Activated CD8-positive, alpha-beta T cell treated with anti-CD3 and anti-CD28 coated beads for 36 hours (primary cell): ENCODE measurements at regions not wholly inside any gene's neighbourhood (a gene's known extent, or its start where the extent isn't known, plus 50 kb on each side); places are given as distances from the start of the nearest gene placed in this dataset.

Source experiments
- ATAC-seq: fragments of 200-7000 bp; cut with Tn5 transposase; one replicate; pipeline ENCODE4 v1.10.0; 2021; ENCODE audit warnings: mild to moderate bottlenecking, moderate library complexity
- CTCF ChIA-PET: fragments of 350-600 bp; sonication (Branson Sonifier 250); formaldehyde crosslinking; loops from one replicate; lab custom pipeline; 2021; ENCODE audit warnings: antibody characterized with exemption; lab: Charles Lee
- POLR2A ChIA-PET: fragments of 350-600 bp; sonication (Branson Sonifier 250); formaldehyde crosslinking; loops from one replicate; lab custom pipeline; 2021; ENCODE audit warnings: antibody characterized with exemption; lab: Charles Lee
- DNase-seq: peaks from one replicate; pipeline ENCODE4 v3.0.0-alpha.2; 2020
- H3K27ac Mint-ChIP-seq: one replicate; pipeline ENCODE4 v1.8.0; 2021; ENCODE audit warnings: mild to moderate bottlenecking, mixed read lengths
- H3K27me3 Mint-ChIP-seq: one replicate; pipeline ENCODE4 v1.8.0; 2021; ENCODE audit warnings: mixed read lengths
- H3K36me3 Mint-ChIP-seq: one replicate; pipeline ENCODE4 v1.8.0; 2021; ENCODE audit warnings: low read depth, mixed read lengths
- H3K4me1 Mint-ChIP-seq: one replicate; pipeline ENCODE4 v1.8.0; 2021; ENCODE audit warnings: low read depth, mixed read lengths
- H3K4me3 Mint-ChIP-seq: one replicate; pipeline ENCODE4 v1.8.0; 2021; ENCODE audit warnings: mild to moderate bottlenecking, moderate library complexity, mixed read lengths
- H3K9me3 Mint-ChIP-seq: one replicate; pipeline ENCODE4 v1.8.0; 2021; ENCODE audit warnings: mixed read lengths
- CTCF ChIP-seq: fragments of 200-600 bp; IDR thresholded peaks from one replicate; pipeline ENCODE4 v1.8.0; 2022; ENCODE audit warnings: antibody characterized with exemption, mild to moderate bottlenecking
- intact Hi-C: fragments of 100-400 bp; cut with micrococcal nuclease; formaldehyde crosslinking; loops from one replicate; pipeline ENCODE4 v1.10.0; 2022

GRCh38 chr1:168397806-168398205, 117.1 kb downstream of the TBX19 start:
- Mint-ChIP-seq H3K4me1 (peaks cover 13% of the 10 kb centered on the region), H3K36me3 (no peaks in the 10 kb centered on the region), H3K4me3 (no peak overlapping the region), H3K9me3 (no peaks in the 10 kb centered on the region), H3K27me3 (peaks cover 6% of the 10 kb centered on the region), H3K27ac (no peak overlapping the region)
- ATAC-seq (no peak), DNase-seq (no peak)
- ChIA-PET POLR2A (no interaction called here), CTCF (interaction anchor here (2.9 kb wide), 1 partner anchor 55 kb away, joined by 9 read pairs; no protein-coding TSS in a partner anchor)
- no peak for TF ChIP-seq CTCF
- intact Hi-C loops: no loop called here

- CTCF ChIA-PET: interaction anchor here (2.9 kb wide), 1 partner anchor 54 kb away, joined by 9 read pairs; no protein-coding TSS in a partner anchor
- ATAC-seq (no peak), DNase-seq (no peak)
- Mint-ChIP-seq H3K4me3 (no peak overlapping the region), H3K27me3 (peaks cover 6% of the 10 kb centered on the region), H3K4me1 (peaks cover 20% of the 10 kb centered on the region), H3K9me3 (no peaks in the 10 kb centered on the region), H3K36me3 (no peaks in the 10 kb centered on the region), H3K27ac (no peak overlapping the region)
- POLR2A ChIA-PET: interaction anchor here (0.6 to 0.9 kb wide), 2 partner anchors 9 to 33 kb away, joined by 3 read pairs; no protein-coding TSS in a partner anchor
- no peak for TF ChIP-seq CTCF
- intact Hi-C loops: no loop called here
These were observed 116.4 kb downstream of the TBX19 start for GRCh38 chr1:168396940-168397684.

- POLR2A ChIA-PET: interaction anchor here (0.9 kb wide), 1 partner anchor 32 kb away, joined by 3 read pairs; no protein-coding TSS in a partner anchor
- H3K4me1 Mint-ChIP-seq: peaks cover 21% of the 10 kb centered on the region
- no peak overlapping the region for H3K27ac Mint-ChIP-seq
- no peak for DNase-seq
- H3K4me3 Mint-ChIP-seq: no peak overlapping the region
- no peaks in the 10 kb centered on the region for H3K9me3 Mint-ChIP-seq
- CTCF ChIA-PET: interaction anchor here (1.7 to 2.9 kb wide), 2 partner anchors 9 to 54 kb away, joined by 4 to 9 read pairs; no protein-coding TSS in a partner anchor
- ATAC-seq: no peak
- no peaks in the 10 kb centered on the region for H3K36me3 Mint-ChIP-seq
- TF ChIP-seq CTCF: no peak
- peaks cover 6% of the 10 kb centered on the region for H3K27me3 Mint-ChIP-seq
- intact Hi-C loops: no loop called here
These were observed 115.8 kb downstream of the TBX19 start for GRCh38 chr1:168396508-168396907.

- ChIA-PET CTCF (interaction anchor here (1.5 to 2.9 kb wide), 3 partner anchors 8 to 52 kb away, joined by 3 to 9 read pairs (median 4); no protein-coding TSS in a partner anchor), POLR2A (no interaction called here)
- no peak for TF ChIP-seq CTCF
- H3K27me3 Mint-ChIP-seq: peaks cover 3% of the 10 kb centered on the region
- intact Hi-C loops: no loop called here
- no peak overlapping the region for H3K27ac Mint-ChIP-seq
- DNase-seq (no peak), ATAC-seq (no peak)
- no peaks in the 10 kb centered on the region for H3K9me3 Mint-ChIP-seq
- peaks cover 21% of the 10 kb centered on the region for H3K4me1 Mint-ChIP-seq
- no peaks in the 10 kb centered on the region for H3K36me3 Mint-ChIP-seq
- no peak overlapping the region for H3K4me3 Mint-ChIP-seq
These were observed 114.2 kb downstream of the TBX19 start for GRCh38 chr1:168394858-168395257.

DNA sequence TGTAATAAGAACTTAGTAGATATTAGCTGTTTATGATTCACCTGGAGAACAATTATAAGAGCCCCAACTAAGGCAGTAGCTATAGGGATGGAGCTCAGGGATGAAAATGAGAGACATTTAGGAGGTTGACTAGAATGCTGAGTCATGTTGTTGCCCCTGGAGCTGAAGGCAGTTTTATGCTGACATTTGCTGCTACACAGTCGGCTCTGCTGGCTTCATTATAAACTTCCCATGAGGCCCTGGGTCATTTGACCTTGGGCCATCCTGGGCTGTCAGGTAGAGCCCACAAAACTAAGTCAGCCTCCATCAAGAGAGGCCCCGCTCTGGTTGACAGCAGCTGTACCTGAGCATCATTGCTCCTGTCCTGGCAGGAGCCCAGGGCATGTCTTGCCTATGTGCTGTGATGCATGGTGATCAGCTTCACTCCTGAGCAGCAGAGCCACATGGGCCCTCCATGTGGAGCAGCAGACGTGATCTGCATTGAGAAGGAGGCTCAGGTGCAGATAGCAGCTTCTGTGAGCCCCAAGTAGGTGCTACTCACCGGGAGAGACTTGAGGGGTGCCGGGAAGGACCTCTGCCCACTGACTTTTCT, 112.4 kb downstream of the TBX19 start:
- ChIA-PET CTCF (interaction anchor here (1.3 to 1.5 kb wide), 3 partner anchors 12 to 51 kb away, joined by 3 to 5 read pairs (median 4); no protein-coding TSS in a partner anchor), POLR2A (no interaction called here)
- H3K27me3 Mint-ChIP-seq: peaks cover 3% of the 10 kb centered on the region
- H3K4me3 Mint-ChIP-seq: no peak overlapping the region
- no peak overlapping the region for H3K27ac Mint-ChIP-seq
- ATAC-seq: no peak
- DNase-seq: no peak
- intact Hi-C loops: no loop called here
- H3K9me3 Mint-ChIP-seq: no peaks in the 10 kb centered on the region
- TF ChIP-seq CTCF: no peak
- H3K36me3 Mint-ChIP-seq: no peaks in the 10 kb centered on the region
- H3K4me1 Mint-ChIP-seq: peaks cover 12% of the 10 kb centered on the region
